ENCODE measurements at regions not wholly inside any gene's neighbourhood (a gene's known extent, or its start where the extent isn't known, plus 50 kb on each side); places are given as distances from the start of the nearest gene placed in this dataset.
"Not testable (repeated sequence)": the region's sequence is repeated elsewhere in the genome, so short reads cannot be mapped to it uniquely, and the experiment has no call there.

DNA sequence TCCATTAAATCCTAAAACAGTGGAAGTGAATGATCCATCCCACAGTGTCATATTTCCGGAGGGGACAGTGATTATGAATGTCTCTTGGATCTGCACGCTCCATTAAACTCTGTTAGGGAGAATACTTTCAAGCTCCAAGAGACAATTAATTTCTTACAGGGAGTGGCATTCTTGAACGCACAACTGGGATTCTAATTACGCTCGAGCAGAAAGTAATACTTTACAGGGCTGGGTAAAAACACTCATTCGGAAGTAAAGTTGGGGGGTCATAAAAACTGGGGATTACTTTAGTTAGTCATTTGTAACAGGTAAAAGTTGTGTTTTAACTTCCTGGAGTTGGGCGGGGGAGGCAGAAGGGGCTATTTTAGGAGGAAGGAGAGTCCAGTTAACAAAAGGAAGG lies 151.8 kb downstream of the ZFP64 start:
- Mint-ChIP-seq H3K9me3 (no peaks in the 10 kb centered on the region), H3K27ac (no peak overlapping the region)
- no peak for ATAC-seq (replicated peaks)

GRCh38 chr20:52038632-52039031 lies 152.9 kb downstream of the ZFP64 start:
- not testable (repeated sequence) for H3K36me3 Mint-ChIP-seq (ENCODE audit: insufficient read depth); ATAC-seq (replicated peaks); H3K27me3 Mint-ChIP-seq; H3K4me1 Mint-ChIP-seq (ENCODE audit: low read depth in 2 of 2); H3K4me3 Mint-ChIP-seq; H3K27ac Mint-ChIP-seq; H3K9me3 Mint-ChIP-seq; DNase-seq

More for the DNA sequence above, 151.8 kb downstream of the ZFP64 start:
- no peaks in the 10 kb centered on the region for H3K27me3 Mint-ChIP-seq
- no peaks in the 10 kb centered on the region for H3K36me3 Mint-ChIP-seq (ENCODE audit: insufficient read depth)
- no peak for DNase-seq
- H3K4me1 Mint-ChIP-seq (ENCODE audit: low read depth in 2 of 2): no peaks in the 10 kb centered on the region
- no peak overlapping the region for H3K4me3 Mint-ChIP-seq

DNA sequence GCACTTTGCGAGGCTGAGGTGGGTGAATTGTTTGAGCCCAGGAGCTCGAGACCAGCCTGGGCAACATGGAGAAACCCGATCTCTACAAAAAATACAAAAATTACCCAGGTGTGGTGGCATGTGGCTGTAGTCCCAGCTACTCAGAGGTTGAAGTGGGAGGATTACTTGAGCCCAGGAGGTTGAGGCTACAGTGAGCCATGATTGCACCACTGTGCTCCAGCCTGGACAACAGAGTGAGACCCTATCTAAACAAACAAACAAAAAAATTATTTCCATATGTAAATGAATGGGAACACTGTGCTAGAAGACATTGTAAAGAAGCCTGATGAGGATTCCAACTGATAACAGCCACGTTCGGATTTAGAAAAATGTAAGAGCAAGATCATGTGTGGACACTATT lies 154.2 kb downstream of the ZFP64 start:
- no peaks in the 10 kb centered on the region for H3K36me3 Mint-ChIP-seq (ENCODE audit: insufficient read depth)
- no peaks in the 10 kb centered on the region for H3K27me3 Mint-ChIP-seq
- DNase-seq (no peak), ATAC-seq (replicated peaks) (no peak)
- peaks cover under 1 to 5% of the 10 kb centered on the region in 2 donors for H3K4me1 Mint-ChIP-seq (ENCODE audit: low read depth in 2 of 2)
- H3K27ac Mint-ChIP-seq: no peak overlapping the region
- H3K4me3 Mint-ChIP-seq: no peak overlapping the region
- no peaks in the 10 kb centered on the region for H3K9me3 Mint-ChIP-seq

GRCh38 chr20:52035977-52036376 lies 155.6 kb downstream of the ZFP64 start:
- ATAC-seq (replicated peaks): no peak
- Mint-ChIP-seq H3K4me1 (ENCODE audit: low read depth in 2 of 2) (peaks cover 13 to 19% of the 10 kb centered on the region in 2 donors), H3K4me3 (no peak overlapping the region), H3K27me3 (no peaks in the 10 kb centered on the region), H3K27ac (peak overlapping the region in 1 of 2 donors; percentile 32), H3K36me3 (ENCODE audit: insufficient read depth) (no peaks in the 10 kb centered on the region), H3K9me3 (no peaks in the 10 kb centered on the region)
- DNase-seq: no peak

DNA sequence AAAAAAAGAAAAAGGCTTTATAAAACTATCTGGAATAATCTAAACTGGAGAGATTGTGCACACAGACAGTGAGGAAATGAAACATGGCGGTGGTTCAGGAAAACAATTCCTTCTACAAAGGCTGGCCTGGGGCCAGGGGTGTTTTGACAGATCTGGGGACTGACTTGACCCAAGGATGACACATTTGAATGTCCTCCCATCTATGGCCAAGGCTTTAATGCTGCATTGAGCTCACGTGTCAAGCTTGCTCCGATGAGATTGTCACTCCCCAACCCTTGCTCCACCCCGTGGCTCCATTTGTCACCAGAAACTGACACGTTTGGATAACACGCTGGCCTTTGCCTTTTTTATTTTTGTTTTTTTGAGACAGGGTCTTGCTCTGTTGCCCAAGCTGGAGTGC lies 156.1 kb downstream of the ZFP64 start:
- ATAC-seq (replicated peaks): no peak
- no peaks in the 10 kb centered on the region for H3K9me3 Mint-ChIP-seq
- no peak overlapping the region for H3K4me3 Mint-ChIP-seq

GRCh38 chr20:52034581-52034980 lies 157.0 kb downstream of the ZFP64 start:
- no peaks in the 10 kb centered on the region for H3K27me3 Mint-ChIP-seq

More for the DNA sequence above, 156.1 kb downstream of the ZFP64 start:
- Mint-ChIP-seq H3K27ac (no peak overlapping the region), H3K36me3 (ENCODE audit: insufficient read depth) (no peaks in the 10 kb centered on the region), H3K27me3 (no peaks in the 10 kb centered on the region), H3K4me1 (ENCODE audit: low read depth in 2 of 2) (peaks cover 16 to 24% of the 10 kb centered on the region in 2 donors)
- DNase-seq: no peak

GRCh38 chr20:52033313-52033712 lies 158.3 kb downstream of the ZFP64 start:
- no peaks in the 10 kb centered on the region for H3K36me3 Mint-ChIP-seq (ENCODE audit: insufficient read depth)
- H3K9me3 Mint-ChIP-seq: no peaks in the 10 kb centered on the region
- ATAC-seq (replicated peaks): no peak
- H3K4me3 Mint-ChIP-seq: no peak overlapping the region
- DNase-seq: no peak
- H3K4me1 Mint-ChIP-seq (ENCODE audit: low read depth in 2 of 2): peaks cover 19 to 26% of the 10 kb centered on the region in 2 donors
- H3K27me3 Mint-ChIP-seq: no peaks in the 10 kb centered on the region
- H3K27ac Mint-ChIP-seq: peak overlapping the region in 1 of 2 donors; percentile 95

More at GRCh38 chr20:52034581-52034980, 157.0 kb downstream of the ZFP64 start:
- Mint-ChIP-seq H3K4me1 (ENCODE audit: low read depth in 2 of 2) (peaks cover 19 to 26% of the 10 kb centered on the region in 2 donors), H3K4me3 (no peak overlapping the region), H3K27ac (no peak overlapping the region), H3K9me3 (no peaks in the 10 kb centered on the region), H3K36me3 (ENCODE audit: insufficient read depth) (no peaks in the 10 kb centered on the region)
- DNase-seq (no peak), ATAC-seq (replicated peaks) (no peak)

DNA sequence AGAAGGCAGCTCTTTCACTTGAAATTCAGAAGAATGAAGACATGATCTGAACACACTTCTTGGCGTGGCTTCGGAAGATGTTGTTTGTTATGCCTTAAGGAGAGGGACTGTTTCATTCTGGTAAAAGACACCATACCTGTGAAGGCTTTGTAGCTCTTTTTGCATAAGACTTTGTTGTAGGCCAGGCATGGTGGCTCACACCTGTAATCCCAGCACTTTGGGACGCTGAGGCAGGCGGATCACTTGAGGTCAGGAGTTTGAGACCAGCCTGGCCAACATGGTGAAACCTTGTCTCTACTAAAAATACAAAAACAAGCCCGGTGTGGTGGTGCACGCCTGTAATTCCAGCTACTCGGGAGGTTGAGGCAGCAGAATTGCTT lies 159.3 kb downstream of the ZFP64 start:
- Mint-ChIP-seq H3K27ac (peak overlapping the region; percentile 85 to 95), H3K4me1 (ENCODE audit: low read depth in 2 of 2) (peaks cover 19 to 26% of the 10 kb centered on the region in 2 donors), H3K4me3 (peak overlapping the region; percentile 33 to 67)
- not testable (repeated sequence) for ATAC-seq (replicated peaks); H3K27me3 Mint-ChIP-seq; H3K36me3 Mint-ChIP-seq (ENCODE audit: insufficient read depth); H3K9me3 Mint-ChIP-seq; DNase-seq

- Mint-ChIP-seq H3K27ac (peak overlapping the region; percentile 85 to 95), H3K4me1 (ENCODE audit: low read depth in 2 of 2) (peaks cover 19 to 26% of the 10 kb centered on the region in 2 donors), H3K9me3 (no peaks in the 10 kb centered on the region), H3K27me3 (no peaks in the 10 kb centered on the region), H3K4me3 (peak overlapping the region; percentile 33 to 67), H3K36me3 (ENCODE audit: insufficient read depth) (no peaks in the 10 kb centered on the region)
- DNase-seq (peak; percentile 25 to 35 (median 28)), ATAC-seq (replicated peaks) (peak; percentile 90)
Measured at GRCh38 chr20:52031563-52032303, 159.8 kb downstream of the ZFP64 start.

- Mint-ChIP-seq H3K4me3 (peak overlapping the region; percentile 33 to 67), H3K36me3 (ENCODE audit: insufficient read depth) (no peaks in the 10 kb centered on the region), H3K27ac (peak overlapping the region; percentile 85 to 95), H3K9me3 (no peaks in the 10 kb centered on the region), H3K4me1 (ENCODE audit: low read depth in 2 of 2) (peaks cover 19 to 26% of the 10 kb centered on the region in 2 donors), H3K27me3 (no peaks in the 10 kb centered on the region)
- ATAC-seq (replicated peaks) (no peak), DNase-seq (no peak)
Measured at GRCh38 chr20:52031206-52031562, 160.4 kb downstream of the ZFP64 start.

- not testable (repeated sequence) for H3K27me3 Mint-ChIP-seq; H3K4me3 Mint-ChIP-seq; H3K27ac Mint-ChIP-seq; H3K9me3 Mint-ChIP-seq; ATAC-seq (replicated peaks); H3K36me3 Mint-ChIP-seq (ENCODE audit: insufficient read depth); DNase-seq
- peaks cover 19 to 26% of the 10 kb centered on the region in 2 donors for H3K4me1 Mint-ChIP-seq (ENCODE audit: low read depth in 2 of 2)
Measured at GRCh38 chr20:52029129-52029528, 162.4 kb downstream of the ZFP64 start.

- DNase-seq (no peak), ATAC-seq (replicated peaks) (no peak)
- H3K27me3 Mint-ChIP-seq: no peaks in the 10 kb centered on the region
- H3K9me3 Mint-ChIP-seq: no peaks in the 10 kb centered on the region
- H3K27ac Mint-ChIP-seq: no peak overlapping the region
- peaks cover 7% of the 10 kb centered on the region in 2 donors for H3K4me1 Mint-ChIP-seq (ENCODE audit: low read depth in 2 of 2)
- H3K36me3 Mint-ChIP-seq (ENCODE audit: insufficient read depth): no peaks in the 10 kb centered on the region
- no peak overlapping the region for H3K4me3 Mint-ChIP-seq
Measured at GRCh38 chr20:52025938-52026337, 165.6 kb downstream of the ZFP64 start.

GRCh38 chr20:52019313-52019712 lies 172.3 kb downstream of the ZFP64 start:
- ATAC-seq (replicated peaks): no peak
- H3K27ac Mint-ChIP-seq: no peak overlapping the region
- no peaks in the 10 kb centered on the region for H3K27me3 Mint-ChIP-seq
- DNase-seq: no peak
- H3K9me3 Mint-ChIP-seq: no peaks in the 10 kb centered on the region
- no peaks in the 10 kb centered on the region for H3K4me1 Mint-ChIP-seq (ENCODE audit: low read depth in 2 of 2)
- H3K4me3 Mint-ChIP-seq: no peak overlapping the region
- H3K36me3 Mint-ChIP-seq (ENCODE audit: insufficient read depth): no peaks in the 10 kb centered on the region

GRCh38 chr20:52017669-52018317 lies 173.8 kb downstream of the ZFP64 start:
- no peak for DNase-seq

More at GRCh38 chr20:52017669-52018317, 173.8 kb downstream of the ZFP64 start:
- H3K36me3 Mint-ChIP-seq (ENCODE audit: insufficient read depth): no peaks in the 10 kb centered on the region
- no peaks in the 10 kb centered on the region for H3K4me1 Mint-ChIP-seq (ENCODE audit: low read depth in 2 of 2)
- peaks cover 0 to 6% of the 10 kb centered on the region in 2 donors for H3K27me3 Mint-ChIP-seq
- H3K9me3 Mint-ChIP-seq: peaks cover 0 to 4% of the 10 kb centered on the region in 2 donors
- ATAC-seq (replicated peaks): no peak
- no peak overlapping the region for H3K4me3 Mint-ChIP-seq
- H3K27ac Mint-ChIP-seq: no peak overlapping the region

Data from effector memory CD8-positive, alpha-beta T cell (primary cell).